Mucosa of descending colon (tissue), 3 donors: ENCODE measurements at regions not wholly inside any gene's neighbourhood (a gene's known extent, or its start where the extent isn't known, plus 50 kb on each side); places are given as distances from the start of the nearest gene placed in this dataset.

Experiments
- ATAC-seq: fragments of 200-7000 bp; cut with Tn5 transposase; one replicate; pipeline ENCODE4 v1.9.1; 2020; ENCODE audit warnings: mild to moderate bottlenecking, moderate library complexity
- DNase-seq, 3 donors: peaks; one replicate each; pipeline ENCODE4 v3.0.0-alpha.2; 2020
- H3K36me3 ChIP-seq: fragments of 200-600 bp; one replicate; pipeline ENCODE4 v1.8.0; 2021; ENCODE audit warnings: low read depth, mild to moderate bottlenecking
- H3K4me1 ChIP-seq: fragments of 200-600 bp; one replicate; pipeline ENCODE4 v1.8.0; 2021; ENCODE audit warnings: low read depth, mild to moderate bottlenecking
- H3K4me3 ChIP-seq: fragments of 200-600 bp; one replicate; pipeline ENCODE4 v1.8.0; 2021; ENCODE audit warnings: mild to moderate bottlenecking
- H3K9me3 ChIP-seq: fragments of 200-600 bp; one replicate; pipeline ENCODE4 v1.8.0; 2021; ENCODE audit warnings: mild to moderate bottlenecking
- intact Hi-C, 2 donors: fragments of 100-400 bp; cut with DNase I in 1 of 2; cut with micrococcal nuclease in 1 of 2; formaldehyde crosslinking; loops; one replicate each; pipeline versions ENCODE4 v1.11.0 to v1.11.1; 2022; cut with DNase I, micrococcal nuclease
- TF ChIP-seq, protein P1 (sequence below): fragments of 200-600 bp; IDR thresholded peaks from one replicate; pipeline ENCODE4 v1.8.0; 2022; ENCODE audit warnings: antibody characterized with exemption, mild to moderate bottlenecking
- donor health status: DM: no; HTN: no; CAD: no; lungs with moderate emphysema.
- donor health status: DM: no; HTN: no; CAD: no.
- donor health status: DM: no; HTN: yes; CAD: no.

DNA sequence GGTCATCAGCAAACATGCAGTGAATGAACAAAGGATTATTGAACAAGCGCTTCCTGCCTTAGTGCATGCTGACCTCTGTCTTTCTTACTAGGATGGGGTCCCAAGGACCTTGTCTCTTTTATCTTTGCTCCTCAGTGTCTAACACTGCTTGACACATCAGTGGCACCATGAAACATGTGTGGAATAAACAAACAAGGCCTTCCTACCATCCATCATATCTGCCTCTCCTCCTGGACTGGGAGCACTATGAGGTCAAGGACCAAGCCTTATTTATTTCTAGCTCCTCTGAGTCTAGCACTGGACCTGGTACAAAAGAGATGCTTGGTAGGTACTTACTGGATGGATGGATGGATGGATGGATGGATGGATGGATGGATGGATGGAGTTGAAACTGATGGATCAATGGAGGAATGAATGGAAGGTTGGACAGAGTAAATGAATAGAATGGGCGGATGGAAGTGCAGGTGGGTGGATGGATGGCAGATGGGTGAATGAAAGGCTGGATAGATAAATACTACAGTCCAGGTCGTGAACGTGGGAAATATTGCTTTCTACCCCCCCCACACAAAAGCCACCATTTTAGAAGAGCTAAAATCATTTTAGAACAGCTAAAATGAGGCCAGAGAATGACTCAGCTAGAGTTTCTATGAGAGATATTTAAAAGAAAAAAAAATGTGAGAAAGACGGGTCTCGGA lies 104.1 kb upstream of the PTPN1 start:
- H3K36me3 ChIP-seq: no peaks in the 10 kb centered on the region
- no peaks in the 10 kb centered on the region for H3K4me1 ChIP-seq
- ATAC-seq (no peak), DNase-seq (no peak)
- TF ChIP-seq, protein P1, sequence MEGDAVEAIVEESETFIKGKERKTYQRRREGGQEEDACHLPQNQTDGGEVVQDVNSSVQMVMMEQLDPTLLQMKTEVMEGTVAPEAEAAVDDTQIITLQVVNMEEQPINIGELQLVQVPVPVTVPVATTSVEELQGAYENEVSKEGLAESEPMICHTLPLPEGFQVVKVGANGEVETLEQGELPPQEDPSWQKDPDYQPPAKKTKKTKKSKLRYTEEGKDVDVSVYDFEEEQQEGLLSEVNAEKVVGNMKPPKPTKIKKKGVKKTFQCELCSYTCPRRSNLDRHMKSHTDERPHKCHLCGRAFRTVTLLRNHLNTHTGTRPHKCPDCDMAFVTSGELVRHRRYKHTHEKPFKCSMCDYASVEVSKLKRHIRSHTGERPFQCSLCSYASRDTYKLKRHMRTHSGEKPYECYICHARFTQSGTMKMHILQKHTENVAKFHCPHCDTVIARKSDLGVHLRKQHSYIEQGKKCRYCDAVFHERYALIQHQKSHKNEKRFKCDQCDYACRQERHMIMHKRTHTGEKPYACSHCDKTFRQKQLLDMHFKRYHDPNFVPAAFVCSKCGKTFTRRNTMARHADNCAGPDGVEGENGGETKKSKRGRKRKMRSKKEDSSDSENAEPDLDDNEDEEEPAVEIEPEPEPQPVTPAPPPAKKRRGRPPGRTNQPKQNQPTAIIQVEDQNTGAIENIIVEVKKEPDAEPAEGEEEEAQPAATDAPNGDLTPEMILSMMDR: no peak
- no peak overlapping the region for H3K4me3 ChIP-seq
- intact Hi-C loops: no loop called here
- no peaks in the 10 kb centered on the region for H3K9me3 ChIP-seq

DNA sequence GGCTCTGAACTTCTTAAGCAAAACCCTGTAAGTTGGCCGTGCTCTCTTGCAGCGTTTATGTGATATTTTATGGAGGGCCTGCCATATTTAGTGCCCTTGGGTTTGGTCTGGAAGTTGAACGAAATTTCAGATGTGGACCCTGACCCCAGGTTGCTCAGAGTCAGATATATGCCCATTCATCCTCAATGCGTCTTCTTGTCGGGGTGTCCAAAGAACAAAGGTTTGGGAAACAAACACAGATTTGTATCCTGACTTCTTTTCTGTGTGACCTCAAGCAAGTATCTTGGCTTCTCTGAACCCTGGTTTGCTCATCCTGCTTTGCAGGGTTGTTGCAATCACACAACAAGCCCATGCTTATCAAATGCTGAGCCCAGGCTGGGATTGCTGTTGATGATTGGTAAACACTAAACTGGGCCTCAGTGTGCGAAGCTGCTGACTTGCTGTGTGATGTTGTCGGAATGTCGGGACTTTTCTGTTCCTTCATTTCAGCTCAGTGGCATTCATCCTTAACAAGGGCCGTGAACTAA lies 103.5 kb upstream of the PTPN1 start:
- Histone ChIP-seq H3K4me3 (no peak overlapping the region), H3K4me1 (no peaks in the 10 kb centered on the region), H3K9me3 (no peaks in the 10 kb centered on the region), H3K36me3 (no peaks in the 10 kb centered on the region)
- TF ChIP-seq, protein P1: no peak
- intact Hi-C loops: no loop called here
- ATAC-seq: no peak
- DNase-seq: no peak

DNA sequence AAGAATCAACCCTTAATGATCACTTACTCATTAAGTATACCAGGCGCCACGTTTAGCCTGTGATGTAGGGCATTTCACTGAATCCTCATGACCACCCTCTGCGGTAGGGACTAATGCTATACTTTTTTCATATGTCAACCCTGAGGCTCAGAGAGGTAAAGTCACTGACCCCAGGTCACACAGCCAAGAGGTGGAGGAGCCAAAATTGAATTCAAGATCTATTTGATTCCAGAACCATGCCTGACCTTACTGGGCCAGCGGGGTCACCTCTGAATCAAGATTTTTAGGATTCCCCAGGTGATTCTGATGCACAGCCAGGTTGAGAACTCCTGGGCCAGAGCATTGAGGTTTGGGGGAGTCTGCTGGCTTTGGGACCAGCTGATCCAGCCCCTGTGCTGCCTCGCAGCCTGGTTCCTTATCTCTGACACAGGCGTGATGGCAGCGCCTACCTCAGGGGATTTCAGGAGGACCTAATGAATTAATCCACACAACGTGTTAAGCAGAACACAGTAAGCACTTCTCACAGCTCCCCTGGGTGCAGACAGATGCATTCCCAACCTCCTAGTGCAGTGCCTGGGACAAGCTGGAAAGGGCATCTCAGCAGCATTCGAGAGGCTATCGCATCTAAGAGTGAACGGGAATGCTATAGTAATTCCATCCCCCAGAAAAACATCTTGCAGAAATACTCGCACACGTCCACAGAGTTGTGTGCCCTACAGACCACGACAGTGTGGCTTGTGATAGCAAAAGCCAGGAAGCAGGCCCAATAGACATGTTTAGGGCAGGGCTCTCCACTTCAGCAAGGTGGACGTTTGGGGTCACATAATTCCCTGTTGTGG lies 101.4 kb upstream of the PTPN1 start:
- DNase-seq: no peak
- intact Hi-C loops: no loop called here
- no peaks in the 10 kb centered on the region for H3K9me3 ChIP-seq
- no peak overlapping the region for H3K4me3 ChIP-seq
- TF ChIP-seq, protein P1: no peak
- peaks cover 3% of the 10 kb centered on the region for H3K4me1 ChIP-seq
- H3K36me3 ChIP-seq: no peaks in the 10 kb centered on the region
- no peak for ATAC-seq

DNA sequence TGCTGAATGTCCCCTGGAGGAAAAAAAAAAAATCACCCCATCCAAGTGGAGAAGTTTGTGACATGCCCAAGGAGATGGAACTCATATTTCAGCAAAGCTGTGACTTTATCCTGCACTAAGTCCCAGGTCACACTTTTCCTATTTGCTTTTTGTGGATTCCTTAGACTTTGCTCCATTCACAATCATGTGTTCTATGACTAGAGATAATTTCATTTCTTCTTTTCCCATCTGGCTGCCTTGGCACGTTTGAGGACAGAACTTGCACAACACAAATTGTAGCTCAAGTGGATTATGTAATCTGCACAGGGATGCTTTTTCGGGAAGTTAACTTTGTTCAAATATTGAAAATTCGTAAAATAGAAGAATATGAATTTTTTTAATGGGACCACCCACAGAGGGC lies 100.7 kb upstream of the PTPN1 start:
- H3K4me3 ChIP-seq: no peak overlapping the region
- TF ChIP-seq, protein P1: no peak
- intact Hi-C loops: no loop called here
- peak; percentile 21 for ATAC-seq
- no peak for DNase-seq
- no peaks in the 10 kb centered on the region for H3K9me3 ChIP-seq
- H3K4me1 ChIP-seq: peaks cover 3% of the 10 kb centered on the region
- no peaks in the 10 kb centered on the region for H3K36me3 ChIP-seq

DNA sequence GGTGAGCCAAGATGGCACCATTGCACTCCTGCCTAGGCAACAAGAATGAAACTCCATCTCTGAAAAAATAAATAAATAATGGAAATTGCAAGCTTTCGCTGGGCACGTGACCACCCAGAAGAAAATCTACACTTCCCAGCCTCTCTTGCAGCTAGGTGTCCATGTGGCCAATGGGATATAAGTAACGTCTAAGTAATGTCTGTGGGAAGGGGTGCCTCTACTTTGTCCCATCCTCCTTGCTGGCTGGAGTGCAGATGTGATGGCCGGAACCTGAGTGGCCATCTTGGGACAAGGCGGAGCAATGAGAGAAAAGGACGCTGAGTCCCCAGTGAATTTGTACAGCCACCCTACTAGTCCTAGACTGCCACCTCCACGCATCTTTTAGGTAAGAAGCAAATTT lies 99.8 kb upstream of the PTPN1 start:
- H3K4me1 ChIP-seq: peaks cover 10% of the 10 kb centered on the region
- TF ChIP-seq, protein P1: no peak
- no peak for DNase-seq
- intact Hi-C loops: no loop called here
- no peaks in the 10 kb centered on the region for H3K36me3 ChIP-seq
- H3K9me3 ChIP-seq: no peaks in the 10 kb centered on the region
- no peak overlapping the region for H3K4me3 ChIP-seq
- no peak for ATAC-seq
